Natural killer cell (primary cell): ENCODE measurements at regions not wholly inside any gene's neighbourhood (a gene's known extent, or its start where the extent isn't known, plus 50 kb on each side); places are given as distances from the start of the nearest gene placed in this dataset.
A peak's percentile ranks its signal among the peaks of the same experiment; 100 is the strongest.

Source experiments
- ATAC-seq, 3 donors: fragments of 150-1000 bp in 2 of 3; fragments of 200-7000 bp in 1 of 3; cut with Tn5 transposase; 1 replicate in 1 of 3; 2 replicates in 2 of 3; pipeline ENCODE4 v1.10.0; 2021; ENCODE audit warnings: mild to moderate bottlenecking in 2 of 3, moderate library complexity in 2 of 3
- DNase-seq, 2 donors: peaks; one replicate each; pipeline versions ENCODE4 v3.0.0 to v3.0.0-alpha.2; 2013 to 2021; ENCODE audit warnings: mixed read lengths in 1 of 2
- H3K27ac ChIP-seq: one replicate; pipeline ENCODE4 v1.5.1; 2013; ENCODE audit warnings: mild to moderate bottlenecking, low read length
- H3K27me3 ChIP-seq: one replicate; pipeline ENCODE4 v1.6.1; 2013; ENCODE audit warnings: low read length; ENCODE audit not compliant: control insufficient read depth, insufficient read depth
- H3K36me3 ChIP-seq: one replicate; pipeline ENCODE4 v1.6.1; 2013; ENCODE audit warnings: low read length; ENCODE audit not compliant: control insufficient read depth, insufficient read depth
- H3K4me1 ChIP-seq: one replicate; pipeline ENCODE4 v1.6.1; 2013; ENCODE audit warnings: low read length; ENCODE audit not compliant: control insufficient read depth, insufficient read depth
- H3K4me3 ChIP-seq: one replicate; pipeline ENCODE4 v1.5.1; 2013; ENCODE audit warnings: low read length
- H3K9me3 ChIP-seq: one replicate; pipeline ENCODE4 v1.6.1; 2013; ENCODE audit warnings: low read length; ENCODE audit not compliant: control insufficient read depth, insufficient read depth
- H3K27ac Mint-ChIP-seq, 2 donors: one replicate each; pipeline ENCODE4 v1.8.0; 2022; ENCODE audit warnings: mild to moderate bottlenecking in 2 of 2, mixed read lengths in 2 of 2, moderate library complexity in 1 of 2
- H3K27me3 Mint-ChIP-seq, 2 donors: one replicate each; pipeline ENCODE4 v1.8.0; 2022; ENCODE audit warnings: low read depth in 2 of 2, mixed read lengths in 2 of 2
- H3K36me3 Mint-ChIP-seq: one replicate; pipeline ENCODE4 v1.8.0; 2022; ENCODE audit warnings: mixed read lengths
- H3K4me1 Mint-ChIP-seq, 2 donors: one replicate each; pipeline ENCODE4 v1.8.0; 2022; ENCODE audit warnings: mixed read lengths in 2 of 2
- H3K4me3 Mint-ChIP-seq: one replicate; pipeline ENCODE4 v1.8.0; 2022; ENCODE audit warnings: mild to moderate bottlenecking, moderate library complexity, mixed read lengths
- H3K9me3 Mint-ChIP-seq, 2 donors: one replicate each; pipeline ENCODE4 v1.8.0; 2022; ENCODE audit warnings: mixed read lengths in 2 of 2
- WGBS: methylation state at CpG from one replicate; pipeline ENCODE4 v1.1.7; 2013; ENCODE audit warnings: missing lambda C conversion rate; ENCODE audit not compliant: insufficient coverage; 5-methylcytosine and 5-hydroxymethylcytosine counted together
- intact Hi-C: fragments of 100-400 bp; cut with micrococcal nuclease; formaldehyde crosslinking; loops from one replicate; pipeline ENCODE4 v1.14.2; 2022
- TF ChIP-seq, protein P1 (sequence below): fragments of 200-600 bp; IDR thresholded peaks from one replicate; pipeline ENCODE4 v1.8.0; 2022; ENCODE audit warnings: antibody characterized with exemption

GRCh38 chr9:19925674-19926503 is 137.1 kb upstream of the SLC24A2 start:
- TF ChIP-seq, protein P1, sequence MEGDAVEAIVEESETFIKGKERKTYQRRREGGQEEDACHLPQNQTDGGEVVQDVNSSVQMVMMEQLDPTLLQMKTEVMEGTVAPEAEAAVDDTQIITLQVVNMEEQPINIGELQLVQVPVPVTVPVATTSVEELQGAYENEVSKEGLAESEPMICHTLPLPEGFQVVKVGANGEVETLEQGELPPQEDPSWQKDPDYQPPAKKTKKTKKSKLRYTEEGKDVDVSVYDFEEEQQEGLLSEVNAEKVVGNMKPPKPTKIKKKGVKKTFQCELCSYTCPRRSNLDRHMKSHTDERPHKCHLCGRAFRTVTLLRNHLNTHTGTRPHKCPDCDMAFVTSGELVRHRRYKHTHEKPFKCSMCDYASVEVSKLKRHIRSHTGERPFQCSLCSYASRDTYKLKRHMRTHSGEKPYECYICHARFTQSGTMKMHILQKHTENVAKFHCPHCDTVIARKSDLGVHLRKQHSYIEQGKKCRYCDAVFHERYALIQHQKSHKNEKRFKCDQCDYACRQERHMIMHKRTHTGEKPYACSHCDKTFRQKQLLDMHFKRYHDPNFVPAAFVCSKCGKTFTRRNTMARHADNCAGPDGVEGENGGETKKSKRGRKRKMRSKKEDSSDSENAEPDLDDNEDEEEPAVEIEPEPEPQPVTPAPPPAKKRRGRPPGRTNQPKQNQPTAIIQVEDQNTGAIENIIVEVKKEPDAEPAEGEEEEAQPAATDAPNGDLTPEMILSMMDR: peak; percentile 96
- Histone ChIP-seq H3K4me3 (no peak overlapping the region), H3K27ac (no peak overlapping the region), H3K9me3 (no peaks in the 10 kb centered on the region), H3K4me1 (peaks cover 6% of the 10 kb centered on the region), H3K27me3 (no peaks in the 10 kb centered on the region), H3K36me3 (no peaks in the 10 kb centered on the region)
- no peaks in the 10 kb centered on the region for H3K36me3 Mint-ChIP-seq
- no peaks in the 10 kb centered on the region for H3K9me3 Mint-ChIP-seq
- no peak overlapping the region for H3K27ac Mint-ChIP-seq
- H3K4me1 Mint-ChIP-seq: peaks cover 8% of the 10 kb centered on the region in 2 donors
- ATAC-seq (peak; percentile 93 to 100 (median 99)), DNase-seq (peak; percentile 54 to 90)
- intact Hi-C loops: loop anchor here (1.0 to 10.0 kb wide), 4 partner anchors 697 to 1185 kb away; partner anchors contain the start of gene MLLT3
- peak overlapping the region; percentile 60 for H3K4me3 Mint-ChIP-seq
- 20% methylated on average over 20 of the region's 20 CpGs for WGBS
- H3K27me3 Mint-ChIP-seq: peaks cover 8 to 51% of the 10 kb centered on the region in 2 donors

DNA sequence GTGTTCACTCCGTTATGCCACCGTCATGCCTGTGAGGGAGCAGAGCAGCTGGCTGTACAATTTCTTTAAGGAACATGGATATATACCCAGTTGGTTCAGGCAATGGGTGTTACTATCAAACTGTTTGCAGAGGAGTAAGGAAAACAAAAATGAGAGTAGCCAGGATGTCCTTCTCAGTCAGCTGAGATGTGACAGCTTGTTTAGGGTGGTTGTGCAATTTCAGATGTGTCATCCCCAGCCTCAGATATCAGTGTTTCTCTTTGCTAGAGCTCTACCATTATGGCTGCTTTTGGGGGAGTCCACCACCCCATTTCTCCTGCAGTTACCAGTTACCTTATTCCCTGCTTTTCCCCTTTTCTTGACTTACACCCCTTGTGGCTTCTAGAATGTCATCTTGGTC is 135.2 kb upstream of the SLC24A2 start:
- peaks cover 8 to 57% of the 10 kb centered on the region in 2 donors for H3K27me3 Mint-ChIP-seq
- H3K9me3 Mint-ChIP-seq: no peaks in the 10 kb centered on the region
- ATAC-seq (no peak), DNase-seq (no peak)
- no peak overlapping the region for H3K27ac ChIP-seq
- H3K27me3 ChIP-seq: no peaks in the 10 kb centered on the region
- peaks cover 8% of the 10 kb centered on the region in 2 donors for H3K4me1 Mint-ChIP-seq
- H3K9me3 ChIP-seq: no peaks in the 10 kb centered on the region
- H3K4me3 ChIP-seq: no peak overlapping the region
- TF ChIP-seq, protein P1: no peak
- H3K4me3 Mint-ChIP-seq: no peak overlapping the region
- H3K27ac Mint-ChIP-seq: no peak overlapping the region
- peaks cover 6% of the 10 kb centered on the region for H3K4me1 ChIP-seq
- intact Hi-C loops: loop anchor here (10.0 kb wide), 1 partner anchor 961 kb away; no protein-coding TSS in a partner anchor
- WGBS: 72% methylated on average over 2 of the region's 2 CpGs
- H3K36me3 Mint-ChIP-seq: no peaks in the 10 kb centered on the region
- no peaks in the 10 kb centered on the region for H3K36me3 ChIP-seq

DNA sequence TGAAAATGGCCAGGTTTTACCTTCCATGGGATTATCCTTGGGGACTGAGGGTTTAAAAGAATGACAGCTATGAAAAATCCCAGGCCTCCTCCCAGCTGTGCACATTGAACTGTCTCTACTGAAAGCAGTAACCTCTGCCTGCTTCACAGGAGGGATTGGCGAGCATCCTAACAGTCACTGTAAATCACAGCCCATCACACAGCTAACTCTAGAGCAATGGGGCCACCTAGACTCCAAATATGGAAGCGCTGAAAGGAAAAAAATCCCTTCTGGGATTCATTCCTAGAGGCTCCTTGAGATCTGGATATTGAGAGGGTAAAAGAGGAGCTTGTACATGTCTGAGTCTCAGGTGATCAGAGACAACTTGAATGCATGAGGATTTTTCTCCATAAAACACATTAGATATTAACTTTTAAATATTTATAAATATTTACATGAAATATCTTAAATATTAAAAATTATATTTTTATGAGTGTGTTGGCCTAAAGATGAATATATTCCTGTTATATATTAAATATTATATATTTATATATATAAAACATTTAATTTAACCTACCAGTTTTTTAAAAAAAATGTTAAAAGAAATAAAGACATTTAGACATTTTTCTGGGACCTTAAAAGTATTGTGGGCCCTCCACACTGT is 133.8 kb upstream of the SLC24A2 start:
- no peak overlapping the region for H3K4me3 Mint-ChIP-seq
- ATAC-seq: no peak
- no peak overlapping the region for H3K27ac Mint-ChIP-seq
- TF ChIP-seq, protein P1: no peak
- Histone ChIP-seq H3K27ac (no peak overlapping the region), H3K36me3 (no peaks in the 10 kb centered on the region), H3K4me3 (no peak overlapping the region), H3K27me3 (peaks cover 3% of the 10 kb centered on the region), H3K4me1 (peaks cover 6% of the 10 kb centered on the region), H3K9me3 (no peaks in the 10 kb centered on the region)
- 68% methylated on average over 2 of the region's 2 CpGs for WGBS
- intact Hi-C loops: loop anchor here (10.0 kb wide), 1 partner anchor 962 kb away; no protein-coding TSS in a partner anchor
- no peaks in the 10 kb centered on the region for H3K36me3 Mint-ChIP-seq
- H3K27me3 Mint-ChIP-seq: peaks cover 12 to 68% of the 10 kb centered on the region in 2 donors
- H3K9me3 Mint-ChIP-seq: no peaks in the 10 kb centered on the region
- no peak for DNase-seq
- peaks cover 12 to 15% of the 10 kb centered on the region in 2 donors for H3K4me1 Mint-ChIP-seq
